DMS153 treated with DMSO at 0.1 percent for 48 hours (cell line): ENCODE measurements at regions not wholly inside any gene's neighbourhood (a gene's known extent, or its start where the extent isn't known, plus 50 kb on each side); places are given as distances from the start of the nearest gene placed in this dataset.
A peak's percentile ranks its signal among the peaks of the same experiment; 100 is the strongest.
"Not testable (repeated sequence)": the region's sequence is repeated elsewhere in the genome, so short reads cannot be mapped to it uniquely, and the experiment has no call there.

ENCODE experiments used
- DNase-seq: peaks from one replicate; lab custom pipeline; 2025; ENCODE audit not compliant: unreplicated experiment; lab: John Stamatoyannopoulos, UW

GRCh38 chr5:27814983-27815382 is 776.6 kb upstream of the CDH9 start:
- DNase-seq = no peak

- no peak for DNase-seq
These were observed 775.9 kb upstream of the CDH9 start for GRCh38 chr5:27814286-27814685.

GRCh38 chr5:27810458-27810857 is 772.1 kb upstream of the CDH9 start:
- DNase-seq = no peak

- DNase-seq = no peak
These were observed 758.8 kb upstream of the CDH9 start for GRCh38 chr5:27797220-27797619.

GRCh38 chr5:27788184-27788583 is 749.8 kb upstream of the CDH9 start:
- DNase-seq = no peak

GRCh38 chr5:27784317-27784716 is 745.9 kb upstream of the CDH9 start:
- DNase-seq = no peak

GRCh38 chr5:27778121-27778520 is 739.7 kb upstream of the CDH9 start:
- DNase-seq = no peak

- DNase-seq = no peak
These were observed 735.2 kb upstream of the CDH9 start for GRCh38 chr5:27773636-27774035.

GRCh38 chr5:27773166-27773565 is 734.8 kb upstream of the CDH9 start:
- DNase-seq = no peak

- DNase-seq = no peak
These were observed 731.5 kb upstream of the CDH9 start for GRCh38 chr5:27769748-27770402.

GRCh38 chr5:27748847-27749246 is 710.5 kb upstream of the CDH9 start:
- DNase-seq = no peak

- not testable (repeated sequence) for DNase-seq
These were observed 705.1 kb upstream of the CDH9 start for GRCh38 chr5:27743383-27743979.

GRCh38 chr5:27742805-27743204 is 704.4 kb upstream of the CDH9 start:
- DNase-seq = no peak

- no peak for DNase-seq
These were observed 696.5 kb upstream of the CDH9 start for GRCh38 chr5:27734838-27735237.

GRCh38 chr5:27733237-27733636 is 694.9 kb upstream of the CDH9 start:
- no peak for DNase-seq

GRCh38 chr5:27727254-27727653 is 688.9 kb upstream of the CDH9 start:
- no peak for DNase-seq

- DNase-seq = no peak
These were observed 684.0 kb upstream of the CDH9 start for GRCh38 chr5:27722337-27722736.

- no peak for DNase-seq
These were observed 670.1 kb upstream of the CDH9 start for GRCh38 chr5:27708534-27708933.

GRCh38 chr5:27706832-27707231 is 668.4 kb upstream of the CDH9 start:
- no peak for DNase-seq

GRCh38 chr5:27705661-27706060 is 667.3 kb upstream of the CDH9 start:
- no peak for DNase-seq

- peak; percentile 30 for DNase-seq
These were observed 663.8 kb upstream of the CDH9 start for GRCh38 chr5:27701931-27702903.

- no peak for DNase-seq
These were observed 662.1 kb upstream of the CDH9 start for GRCh38 chr5:27700526-27700925.
